ENCODE measurements at regions not wholly inside any gene's neighbourhood (a gene's known extent, or its start where the extent isn't known, plus 50 kb on each side); places are given as distances from the start of the nearest gene placed in this dataset.

GRCh38 chr1:190599670-190600069, 122.0 kb upstream of the BRINP3 start:
- Histone ChIP-seq H3K36me3 (ENCODE audit: low read depth) (no peaks in the 10 kb centered on the region), H3K4me1 (ENCODE audit: low read depth) (peaks cover 9% of the 10 kb centered on the region), H3K9me3 (no peaks in the 10 kb centered on the region), H3K4me3 (no peak overlapping the region)
- TF ChIP-seq CTCF (IDR thresholded peaks at IDR 0.05) = no peak
- DNase-seq (no peak), ATAC-seq (no peak)
- intact Hi-C loops (cut with DNase I, micrococcal nuclease) = no loop called here

GRCh38 chr1:190602325-190602724, 124.7 kb upstream of the BRINP3 start:
- ATAC-seq = no peak

GRCh38 chr1:190608282-190608681, 130.6 kb upstream of the BRINP3 start:
- Histone ChIP-seq H3K36me3 (ENCODE audit: low read depth) (no peaks in the 10 kb centered on the region), H3K4me1 (ENCODE audit: low read depth) (no peaks in the 10 kb centered on the region), H3K9me3 (no peaks in the 10 kb centered on the region), H3K4me3 (no peak overlapping the region)
- intact Hi-C loops (cut with DNase I, micrococcal nuclease) = no loop called here
- no peak for ATAC-seq
- no peak for DNase-seq
- no peak for TF ChIP-seq CTCF (IDR thresholded peaks at IDR 0.05)

More at GRCh38 chr1:190602325-190602724, 124.7 kb upstream of the BRINP3 start:
- no peak for TF ChIP-seq CTCF (IDR thresholded peaks at IDR 0.05)
- Histone ChIP-seq H3K9me3 (no peaks in the 10 kb centered on the region), H3K36me3 (ENCODE audit: low read depth) (no peaks in the 10 kb centered on the region), H3K4me3 (no peak overlapping the region), H3K4me1 (ENCODE audit: low read depth) (no peaks in the 10 kb centered on the region)
- DNase-seq = no peak
- intact Hi-C loops (cut with DNase I, micrococcal nuclease) = no loop called here

- intact Hi-C loops (cut with DNase I, micrococcal nuclease) = no loop called here
- DNase-seq (no peak), ATAC-seq (no peak)
- Histone ChIP-seq H3K9me3 (no peaks in the 10 kb centered on the region), H3K36me3 (ENCODE audit: low read depth) (no peaks in the 10 kb centered on the region), H3K4me3 (no peak overlapping the region), H3K4me1 (ENCODE audit: low read depth) (no peaks in the 10 kb centered on the region)
- no peak for TF ChIP-seq CTCF (IDR thresholded peaks at IDR 0.05)
Measured at GRCh38 chr1:190615818-190616217, 138.2 kb upstream of the BRINP3 start.

GRCh38 chr1:190616235-190616634, 138.6 kb upstream of the BRINP3 start:
- intact Hi-C loops (cut with DNase I, micrococcal nuclease) = no loop called here
- Histone ChIP-seq H3K4me1 (ENCODE audit: low read depth) (no peaks in the 10 kb centered on the region), H3K36me3 (ENCODE audit: low read depth) (no peaks in the 10 kb centered on the region), H3K9me3 (no peaks in the 10 kb centered on the region), H3K4me3 (no peak overlapping the region)
- ATAC-seq = no peak
- no peak for TF ChIP-seq CTCF (IDR thresholded peaks at IDR 0.05)
- no peak for DNase-seq

GRCh38 chr1:190619724-190620123, 142.1 kb upstream of the BRINP3 start:
- Histone ChIP-seq H3K4me3 (no peak overlapping the region), H3K36me3 (ENCODE audit: low read depth) (no peaks in the 10 kb centered on the region), H3K9me3 (no peaks in the 10 kb centered on the region), H3K4me1 (ENCODE audit: low read depth) (no peaks in the 10 kb centered on the region)
- ATAC-seq (no peak), DNase-seq (no peak)
- intact Hi-C loops (cut with DNase I, micrococcal nuclease) = no loop called here
- no peak for TF ChIP-seq CTCF (IDR thresholded peaks at IDR 0.05)
